ENCODE measurements at regions not wholly inside any gene's neighbourhood (a gene's known extent, or its start where the extent isn't known, plus 50 kb on each side); places are given as distances from the start of the nearest gene placed in this dataset.

- TF ChIP-seq CTCF (IDR thresholded peaks at IDR 0.05) (no peak), POLR2A (IDR thresholded peaks at IDR 0.05) (no peak)
- ATAC-seq: no peak
- Histone ChIP-seq H3K9me3 (no peaks in the 10 kb centered on the region), H3K27me3 (no peaks in the 10 kb centered on the region), H3K27ac (no peak overlapping the region), H3K36me3 (no peaks in the 10 kb centered on the region), H3K4me1 (no peaks in the 10 kb centered on the region), H3K4me3 (no peak overlapping the region)
- intact Hi-C loops (cut with DNase I): no loop called here
- DNase-seq: no peak
- 56 to 64% (median 59%) methylated on average over 3 of the region's 3 CpGs for WGBS, 4 donors
These were observed 278.0 kb upstream of the EPHA4 start for GRCh38 chr2:221850076-221850475.

- no peak for TF ChIP-seq POLR2A (IDR thresholded peaks at IDR 0.05)
- no peak for TF ChIP-seq CTCF (IDR thresholded peaks at IDR 0.05)
- Histone ChIP-seq H3K4me3 (no peak overlapping the region), H3K9me3 (no peaks in the 10 kb centered on the region), H3K4me1 (no peaks in the 10 kb centered on the region), H3K27me3 (no peaks in the 10 kb centered on the region), H3K36me3 (no peaks in the 10 kb centered on the region), H3K27ac (no peak overlapping the region)
- intact Hi-C loops (cut with DNase I): no loop called here
- ATAC-seq: no peak
- no peak for DNase-seq
- 88 to 95% (median 90%) methylated on average over 4 of the region's 4 CpGs for WGBS, 4 donors
These were observed 276.2 kb upstream of the EPHA4 start for GRCh38 chr2:221848286-221848685.

- DNase-seq (no peak), ATAC-seq (no peak)
- H3K4me1 ChIP-seq: no peaks in the 10 kb centered on the region
- WGBS, 4 donors: 50 to 61% (median 57%) methylated on average over 2 of the region's 2 CpGs
- no peak for TF ChIP-seq POLR2A (IDR thresholded peaks at IDR 0.05)
- TF ChIP-seq CTCF (IDR thresholded peaks at IDR 0.05): no peak
- no peaks in the 10 kb centered on the region for H3K36me3 ChIP-seq
- intact Hi-C loops (cut with DNase I): no loop called here
- H3K27ac ChIP-seq: no peak overlapping the region
- H3K27me3 ChIP-seq: no peaks in the 10 kb centered on the region
- H3K9me3 ChIP-seq: no peaks in the 10 kb centered on the region
- no peak overlapping the region for H3K4me3 ChIP-seq
These were observed 272.9 kb upstream of the EPHA4 start for GRCh38 chr2:221845021-221845365.

GRCh38 chr2:221844212-221845020 lies 272.3 kb upstream of the EPHA4 start:
- no peak overlapping the region for H3K4me3 ChIP-seq
- H3K27ac ChIP-seq: peak overlapping the region in 1 of 12 donors; percentile 10
- no peaks in the 10 kb centered on the region for H3K36me3 ChIP-seq
- H3K27me3 ChIP-seq: no peaks in the 10 kb centered on the region
- DNase-seq: no peak
- 28 to 39% (median 35%) methylated on average over 2 of the region's 2 CpGs for WGBS, 4 donors
- TF ChIP-seq POLR2A (IDR thresholded peaks at IDR 0.05) (no peak), CTCF (IDR thresholded peaks at IDR 0.05) (no peak)
- ATAC-seq: no peak
- intact Hi-C loops (cut with DNase I): no loop called here
- H3K9me3 ChIP-seq: no peaks in the 10 kb centered on the region
- H3K4me1 ChIP-seq: no peaks in the 10 kb centered on the region
